GM21423 (cell line): ENCODE measurements at regions not wholly inside any gene's neighbourhood (a gene's known extent, or its start where the extent isn't known, plus 50 kb on each side); places are given as distances from the start of the nearest gene placed in this dataset.
"Not testable (repeated sequence)": the region's sequence is repeated elsewhere in the genome, so short reads cannot be mapped to it uniquely, and the experiment has no call there.

Source experiments
- ATAC-seq: cut with Tn5 transposase; IDR thresholded peaks from one replicate; pipeline ENCODE4 v1.9.1; 2021; ENCODE audit warnings: mild to moderate bottlenecking, moderate library complexity; ENCODE audit not compliant: unreplicated experiment

DNA sequence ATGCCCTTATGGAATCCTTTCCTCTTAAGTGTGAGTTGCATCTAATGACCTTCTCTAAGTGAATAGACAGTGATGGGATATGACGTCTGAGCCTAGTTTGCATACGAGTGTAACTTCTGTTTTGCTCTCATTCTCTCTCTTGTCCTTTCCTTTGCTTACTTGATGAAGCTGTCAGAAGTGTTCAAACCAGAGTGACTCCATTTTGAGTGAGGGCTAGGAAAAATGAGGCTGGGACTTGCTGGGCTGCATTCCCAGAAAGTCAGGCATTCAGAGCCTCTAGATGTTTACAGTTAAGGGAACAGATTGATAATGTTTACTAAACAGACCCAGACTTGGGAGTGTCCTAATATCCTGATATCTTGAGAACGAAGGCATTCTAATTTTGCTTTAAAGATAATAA lies 311.2 kb upstream of the SOX4 start:
- not testable (repeated sequence) for ATAC-seq

DNA sequence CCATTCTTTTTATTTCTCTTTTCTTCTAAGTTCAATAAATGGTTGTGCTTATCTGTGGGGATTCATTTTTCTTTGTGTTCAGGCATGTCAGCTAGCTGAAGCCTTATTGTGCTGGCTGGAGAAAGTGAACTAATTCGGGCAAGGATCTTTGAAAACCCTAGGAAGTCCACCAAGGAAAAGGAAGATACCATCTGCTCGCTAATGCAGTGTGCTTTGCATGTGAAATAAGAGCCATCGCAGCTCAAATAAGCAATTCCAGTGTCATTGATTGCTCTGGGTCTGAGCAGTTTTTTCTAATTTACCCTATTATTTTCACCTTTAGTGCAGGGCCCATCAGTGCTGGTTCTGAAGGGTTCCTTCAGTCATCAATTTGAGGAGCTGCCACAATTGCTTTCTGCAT lies 309.4 kb upstream of the SOX4 start:
- ATAC-seq, result no peak

DNA sequence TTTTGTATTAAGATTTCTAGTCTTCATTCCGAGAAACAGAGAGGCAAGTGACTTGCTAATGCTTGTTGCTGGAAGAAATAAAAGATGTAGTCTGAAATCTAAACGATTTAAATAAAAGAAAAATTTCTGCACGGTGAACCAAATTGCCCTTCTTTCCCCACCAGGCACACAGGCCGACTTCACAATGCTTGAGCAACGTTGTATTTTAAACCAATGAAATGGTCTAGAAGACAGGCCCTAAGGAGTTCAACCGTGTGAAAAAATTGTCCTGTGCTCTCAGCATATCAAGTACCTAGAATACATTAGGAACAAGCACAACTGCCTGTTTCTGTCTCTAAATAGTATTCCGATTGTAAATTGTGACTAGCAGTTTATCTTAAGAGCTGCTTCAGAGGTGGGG lies 308.8 kb upstream of the SOX4 start:
- no peak for ATAC-seq

DNA sequence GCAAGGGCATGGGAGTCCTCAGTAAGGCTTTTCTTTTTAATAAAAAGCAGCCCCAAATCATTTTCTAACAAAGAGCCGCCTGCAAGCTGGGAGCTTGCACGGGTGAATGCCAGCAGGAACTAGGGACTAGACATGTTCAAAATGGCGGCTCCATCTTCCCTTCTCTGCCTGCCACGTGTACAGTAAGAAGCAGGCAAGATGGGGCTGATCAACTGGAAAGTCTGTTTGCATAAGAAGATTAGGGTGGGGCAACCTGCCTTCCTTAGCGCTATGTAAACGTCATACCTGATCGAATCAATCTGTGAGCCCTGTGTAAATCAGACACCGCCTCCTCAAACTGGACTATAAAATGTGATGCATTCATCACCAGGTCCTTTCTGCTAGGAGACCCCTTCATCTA lies 299.4 kb upstream of the SOX4 start:
- no peak for ATAC-seq

DNA sequence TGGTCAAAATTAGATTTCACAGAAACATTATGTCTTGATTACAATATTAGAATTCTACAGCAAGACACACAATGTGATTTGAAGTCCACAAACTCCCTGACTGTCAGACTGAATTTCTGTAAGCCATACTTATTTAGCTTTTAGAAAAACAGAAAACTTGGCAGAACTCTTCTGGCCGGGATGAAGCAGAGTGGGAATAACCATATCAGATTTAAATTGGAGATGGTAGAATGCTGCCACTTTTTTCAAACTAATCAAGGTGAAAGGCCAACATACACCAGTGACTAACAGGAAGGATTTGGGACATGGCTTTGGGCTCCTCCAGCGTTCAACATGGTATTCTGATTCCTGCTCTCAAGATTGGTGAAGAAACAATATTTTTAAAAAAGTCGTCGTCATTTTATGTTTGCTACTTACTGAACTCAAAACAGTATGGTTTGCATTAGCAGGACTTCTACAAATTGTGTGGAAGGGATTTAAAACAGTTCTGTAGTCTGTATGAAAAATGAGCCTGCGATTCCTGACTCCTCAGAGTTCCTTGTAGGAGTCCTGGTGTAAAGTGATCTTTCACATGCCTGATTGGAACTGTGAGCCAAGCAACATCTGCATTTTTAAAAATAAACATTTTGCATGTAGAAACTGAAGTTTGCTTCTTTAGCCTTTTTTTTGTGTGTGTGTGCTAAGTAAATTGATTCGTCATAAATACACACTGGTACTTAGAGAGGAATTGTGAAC lies 297.9 kb upstream of the SOX4 start:
- ATAC-seq, result no peak

DNA sequence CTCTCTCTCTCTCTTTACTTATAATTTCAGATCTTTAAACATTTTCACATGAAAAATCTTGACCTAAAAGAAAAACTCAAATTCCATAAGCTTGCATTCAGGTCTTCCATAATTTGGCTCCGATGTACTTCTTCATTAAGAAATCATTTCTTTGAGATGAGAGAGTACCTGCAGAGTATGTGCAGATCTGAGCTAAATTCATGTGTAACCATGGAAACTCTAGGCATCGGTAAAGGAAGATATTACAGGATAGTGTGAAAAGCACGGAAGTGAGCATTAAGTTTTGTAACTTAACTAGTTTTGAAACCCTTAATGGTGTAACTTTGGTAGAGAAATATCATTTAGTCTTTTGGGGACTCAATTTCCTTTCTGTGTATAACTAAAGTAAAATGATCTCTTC lies 295.9 kb upstream of the SOX4 start:
- no peak for ATAC-seq

DNA sequence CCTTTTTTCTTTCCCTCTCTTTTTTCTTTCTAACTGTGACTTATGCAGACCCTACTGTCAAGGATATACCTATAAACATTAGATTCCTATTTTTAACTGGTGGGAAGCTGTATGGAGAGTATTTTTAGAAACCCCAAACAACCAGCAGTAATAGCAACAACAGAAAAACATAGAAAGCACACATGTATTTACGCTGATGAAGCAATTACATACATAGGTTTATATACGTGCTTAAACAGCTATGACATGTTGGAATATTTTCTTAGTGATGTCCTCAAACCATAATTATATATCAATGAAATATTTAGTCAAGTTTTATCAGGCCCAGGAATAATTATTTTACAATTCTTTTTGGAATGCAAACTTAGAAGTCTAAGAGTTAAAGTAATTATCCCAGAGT lies 294.3 kb upstream of the SOX4 start:
- no peak for ATAC-seq

DNA sequence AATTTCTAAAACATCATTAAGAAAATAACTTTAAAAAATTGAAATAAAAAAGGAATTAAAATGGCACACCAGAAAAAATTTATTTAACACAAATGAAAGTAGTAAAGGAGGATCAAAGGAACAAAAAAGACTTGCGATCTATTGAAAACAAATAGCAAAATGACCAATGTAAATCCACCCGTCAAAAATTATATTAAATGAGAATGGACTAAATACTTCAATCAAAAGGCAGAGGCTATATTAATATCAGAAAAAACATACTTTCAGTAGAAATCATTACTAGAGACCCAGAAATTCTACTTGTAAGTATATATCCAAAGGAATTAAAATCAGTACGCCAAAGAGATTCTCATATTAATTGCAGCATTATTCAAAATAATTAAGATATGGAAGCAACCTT lies 293.1 kb upstream of the SOX4 start:
- no peak for ATAC-seq

DNA sequence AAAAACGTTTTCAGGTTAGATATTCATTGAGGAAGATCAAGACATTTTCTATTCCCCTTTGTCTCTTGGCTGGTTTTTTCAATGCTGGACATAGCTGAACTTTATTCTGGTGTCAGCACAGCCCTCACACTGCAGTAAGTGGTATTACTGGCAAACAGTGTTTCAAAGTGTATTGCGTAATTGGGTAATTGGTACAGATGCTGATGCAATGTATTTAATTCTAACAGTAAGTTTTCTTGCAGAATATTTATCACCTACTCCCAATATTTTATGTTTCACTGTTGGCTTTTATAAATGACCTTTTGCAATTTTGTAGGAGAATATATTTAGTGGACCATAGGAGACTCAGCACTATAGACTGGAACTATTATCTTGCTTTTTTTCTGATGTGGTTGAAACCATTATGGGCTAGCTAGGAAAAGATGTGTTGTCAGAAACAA lies 287.6 kb upstream of the SOX4 start:
- ATAC-seq, result no peak

DNA sequence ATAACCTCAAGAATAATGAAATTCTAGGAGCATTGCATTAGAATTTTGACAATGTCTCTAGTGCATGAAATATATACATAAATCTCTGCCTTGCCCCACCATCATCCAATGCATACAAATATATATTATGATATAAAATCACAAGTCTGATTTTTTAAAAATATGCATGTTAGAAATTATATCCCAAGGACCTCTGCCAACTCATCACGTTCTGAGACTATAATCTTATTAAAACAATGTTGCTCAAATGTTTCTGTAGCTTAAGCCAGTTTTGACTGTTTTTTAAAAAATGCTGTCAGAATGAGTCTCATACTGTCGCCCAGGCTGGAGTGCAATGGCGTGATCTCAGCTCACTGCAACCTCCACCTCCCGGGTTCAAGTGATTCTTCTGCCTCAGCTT lies 287.0 kb upstream of the SOX4 start:
- no peak for ATAC-seq

DNA sequence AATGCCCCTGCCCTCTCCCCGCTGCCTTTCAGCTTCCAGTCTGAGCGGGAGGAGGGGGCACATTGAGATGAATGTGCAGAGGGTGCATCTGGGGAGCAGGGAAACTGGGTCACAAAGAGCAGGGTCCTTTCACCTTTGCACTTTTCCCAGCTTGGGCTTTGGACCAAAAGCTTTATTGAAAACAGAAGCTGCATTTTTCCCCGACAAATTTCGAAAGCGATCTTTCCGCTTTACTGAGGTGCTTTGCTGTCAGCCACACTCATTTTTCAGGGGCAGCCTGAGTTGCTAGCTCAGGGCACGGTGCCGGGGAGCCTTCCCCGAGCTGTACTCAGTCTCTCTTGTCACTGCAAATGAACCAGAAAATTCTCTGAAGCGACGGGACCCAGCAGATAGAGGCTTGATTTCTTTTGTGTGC lies 283.7 kb upstream of the SOX4 start:
- no peak for ATAC-seq

DNA sequence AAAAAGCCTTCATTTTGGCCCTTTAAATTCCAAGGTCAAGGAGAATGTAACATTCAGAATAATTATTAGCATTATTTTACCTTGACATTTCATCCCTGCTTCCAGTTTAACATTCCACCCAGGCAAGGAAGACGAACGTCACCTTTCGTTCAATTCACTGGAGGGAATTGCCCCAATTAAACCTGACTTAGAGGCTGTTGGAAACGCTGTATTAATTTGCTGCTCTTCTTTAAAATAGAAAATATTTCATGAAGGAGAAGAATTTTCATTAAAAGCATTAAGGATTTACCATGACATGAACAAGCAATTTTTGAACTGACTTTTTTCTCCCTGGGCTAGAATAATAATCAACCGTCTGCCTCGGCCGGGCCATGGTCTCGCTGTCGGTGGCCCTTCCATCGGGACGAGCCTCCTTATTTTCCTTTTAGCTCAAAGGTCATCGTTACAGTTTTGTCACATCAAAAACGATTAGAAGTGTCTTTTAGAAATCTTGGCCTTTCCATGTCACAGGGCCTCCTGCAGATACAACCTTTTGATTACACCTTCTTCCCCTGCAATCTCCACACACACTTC lies 282.9 kb upstream of the SOX4 start:
- ATAC-seq, result no peak

DNA sequence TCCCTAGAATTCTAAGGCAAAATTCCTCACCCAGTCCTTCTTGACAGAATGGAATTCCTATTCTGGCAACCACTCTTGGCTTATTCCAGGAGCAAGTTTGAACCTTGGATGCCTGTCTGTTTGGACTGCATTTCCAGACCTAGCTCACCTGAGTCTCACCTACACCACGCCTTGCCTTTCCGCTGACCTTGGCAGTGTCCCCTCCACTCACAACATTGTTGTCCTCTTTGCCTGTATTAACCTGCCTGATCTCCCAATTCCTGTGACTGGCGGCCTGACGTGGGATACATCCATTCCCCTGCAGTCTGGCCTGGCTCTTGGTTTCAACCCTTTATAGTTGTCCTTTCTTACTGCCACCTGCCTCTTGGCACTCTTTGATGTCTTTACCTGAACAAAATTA lies 281.4 kb upstream of the SOX4 start:
- no peak for ATAC-seq

DNA sequence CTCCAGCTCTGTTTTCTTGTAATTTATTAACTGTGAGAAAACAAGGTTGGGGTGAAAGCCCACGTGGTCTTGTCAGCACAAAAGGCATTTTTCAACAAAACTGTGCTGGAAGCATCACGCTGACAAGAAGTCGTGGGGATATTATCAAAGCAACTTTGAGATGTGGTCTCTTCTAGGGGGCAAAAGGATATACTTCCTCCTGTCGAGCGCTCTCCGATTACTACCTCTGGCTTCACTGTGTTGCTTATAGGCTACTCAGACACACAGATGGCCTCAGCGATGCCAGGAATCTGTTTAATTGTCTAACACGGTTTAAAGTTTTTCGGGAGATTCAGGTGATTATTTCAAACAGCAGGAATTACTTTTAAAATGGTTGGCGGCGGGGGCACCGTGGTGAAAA lies 275.9 kb upstream of the SOX4 start:
- no peak for ATAC-seq

DNA sequence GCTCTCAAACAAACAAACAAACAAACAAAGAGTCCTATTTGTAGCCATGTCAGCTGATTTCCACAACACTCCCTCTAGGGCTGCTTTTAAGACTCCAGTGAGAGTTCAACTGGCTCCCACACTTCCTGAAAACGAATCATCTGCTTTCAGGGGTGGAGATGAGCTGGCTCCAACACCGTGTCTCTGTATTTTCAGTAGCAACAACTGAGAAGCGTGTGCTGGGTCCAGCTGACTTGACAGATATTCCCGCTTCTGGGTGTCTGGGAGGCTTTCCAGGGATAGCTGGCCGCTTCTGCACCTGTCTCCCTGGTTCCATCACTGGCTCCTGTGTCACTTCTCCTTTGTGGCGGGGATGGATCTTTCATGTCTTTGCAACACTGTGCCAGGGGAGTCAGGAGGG lies 272.5 kb upstream of the SOX4 start:
- no peak for ATAC-seq

DNA sequence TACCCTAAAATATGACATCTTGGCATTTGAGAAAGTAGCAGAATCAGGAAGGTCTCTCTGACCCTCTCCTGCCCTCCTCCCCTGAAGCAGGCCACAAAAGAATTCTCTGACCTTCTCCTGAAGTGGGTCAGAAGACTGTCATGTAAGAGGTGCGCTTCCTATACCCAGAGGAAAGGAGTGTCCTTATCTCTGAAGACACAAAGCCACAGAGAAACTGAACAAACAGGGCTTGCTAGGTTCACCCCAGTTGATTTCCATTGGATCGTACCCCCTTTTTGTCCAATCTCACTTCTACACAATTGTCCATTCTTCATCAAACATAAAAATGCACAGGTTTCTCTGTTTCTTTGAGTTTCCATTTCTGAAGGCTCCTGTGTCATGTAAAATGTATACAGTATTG lies 272.0 kb upstream of the SOX4 start:
- no peak for ATAC-seq

DNA sequence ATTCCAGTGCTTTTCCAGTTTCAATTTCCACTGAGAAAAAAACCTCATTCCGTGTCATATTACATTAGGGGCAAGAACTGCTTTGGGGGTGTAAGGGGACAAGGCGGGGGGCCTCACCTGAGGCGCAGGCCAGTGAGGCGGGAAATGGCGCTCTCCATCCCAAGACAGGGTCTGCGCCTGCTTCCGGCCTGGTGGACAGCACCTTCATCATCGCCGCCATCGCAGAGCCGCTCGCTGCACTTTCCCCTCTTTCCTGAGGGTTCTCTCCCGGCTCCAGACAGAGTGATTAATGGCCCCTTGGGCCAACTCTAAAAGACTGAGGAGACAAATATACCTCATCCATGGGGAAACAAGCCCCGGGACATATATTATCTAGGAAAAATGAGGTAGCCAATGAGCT lies 270.0 kb upstream of the SOX4 start:
- no peak for ATAC-seq

DNA sequence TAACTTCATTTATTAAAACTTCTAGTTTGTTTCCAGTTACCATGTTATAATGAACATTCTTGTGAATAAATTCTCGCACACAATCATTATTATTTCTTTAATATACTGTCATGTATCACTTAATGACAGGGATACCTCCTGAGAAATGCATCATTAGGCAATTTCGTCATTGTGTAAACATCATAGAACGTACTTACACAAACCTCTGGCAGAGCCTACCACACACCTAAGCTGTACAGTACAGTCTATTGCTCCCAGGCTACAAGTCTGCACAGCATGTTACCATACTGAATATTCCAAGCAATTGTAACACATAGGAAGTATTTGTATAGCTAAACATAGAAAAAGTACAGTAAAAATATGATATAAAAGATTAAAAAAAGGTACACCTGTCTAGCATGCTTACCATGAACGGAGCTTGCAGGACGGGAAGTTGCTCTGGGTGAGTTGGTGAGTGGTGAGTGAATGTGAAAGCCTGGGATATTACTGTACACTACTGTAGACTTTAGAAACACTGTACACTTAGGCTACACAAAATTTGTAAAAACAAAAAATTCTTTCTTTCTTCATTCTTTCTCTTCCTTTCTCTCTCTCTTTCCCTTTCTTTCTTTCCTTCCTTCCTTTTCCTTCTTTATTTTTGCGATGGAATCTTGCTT lies 268.2 kb upstream of the SOX4 start:
- no peak for ATAC-seq

DNA sequence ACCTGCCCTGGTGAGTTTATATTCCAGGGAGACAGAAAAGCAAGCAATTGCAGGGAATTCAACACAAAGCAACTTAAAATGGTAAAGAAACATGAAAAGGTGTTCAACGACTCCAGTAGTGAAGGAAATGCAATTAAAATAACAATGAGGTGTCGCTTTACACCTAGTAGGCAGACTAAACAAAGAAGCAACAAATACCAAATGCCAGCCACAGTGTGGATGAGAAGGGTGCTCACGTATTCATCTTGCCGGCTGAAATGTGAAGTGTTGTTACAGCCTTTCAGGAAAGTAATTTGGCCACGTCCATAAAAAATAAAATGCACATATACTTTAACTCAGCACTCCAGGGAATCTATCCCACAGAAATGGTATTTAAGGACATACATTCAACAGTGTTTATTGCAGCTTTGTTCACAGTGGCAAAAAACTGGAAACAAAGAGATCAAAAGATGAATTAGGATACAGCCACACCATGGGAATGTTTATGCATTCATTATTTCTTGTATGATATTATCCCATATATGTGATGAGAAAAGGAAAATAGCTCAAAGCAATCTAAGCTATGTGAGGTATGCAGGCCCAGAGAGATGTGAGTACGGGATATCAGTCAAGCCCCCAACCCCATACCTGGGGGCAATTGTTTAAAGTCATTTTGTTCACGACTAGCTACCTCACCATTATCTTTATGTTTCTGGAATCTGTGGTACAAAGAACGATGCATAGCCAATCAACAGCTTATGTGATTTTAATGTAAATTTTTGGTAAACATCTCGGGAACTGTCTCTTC lies 266.0 kb upstream of the SOX4 start:
- no peak for ATAC-seq

DNA sequence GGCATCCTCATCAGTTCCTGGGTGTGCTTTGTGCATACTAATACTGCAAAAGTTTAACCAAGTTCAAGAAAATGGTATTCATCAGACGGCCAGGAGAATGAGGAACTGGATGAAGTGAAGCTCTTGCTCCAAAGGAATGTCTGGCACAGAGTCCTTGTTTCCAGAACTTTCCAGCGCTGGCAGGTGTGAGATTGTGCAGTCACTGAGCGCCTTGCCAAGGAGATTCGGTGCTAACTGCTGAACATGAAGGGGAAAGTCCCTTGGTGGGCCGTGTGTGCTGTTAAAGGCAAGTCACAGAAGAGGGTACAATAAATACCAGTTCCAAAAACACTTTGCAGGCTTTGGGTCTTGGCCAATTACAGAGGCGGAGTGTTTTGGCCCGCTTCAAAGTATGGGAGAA lies 262.3 kb upstream of the SOX4 start:
- no peak for ATAC-seq

DNA sequence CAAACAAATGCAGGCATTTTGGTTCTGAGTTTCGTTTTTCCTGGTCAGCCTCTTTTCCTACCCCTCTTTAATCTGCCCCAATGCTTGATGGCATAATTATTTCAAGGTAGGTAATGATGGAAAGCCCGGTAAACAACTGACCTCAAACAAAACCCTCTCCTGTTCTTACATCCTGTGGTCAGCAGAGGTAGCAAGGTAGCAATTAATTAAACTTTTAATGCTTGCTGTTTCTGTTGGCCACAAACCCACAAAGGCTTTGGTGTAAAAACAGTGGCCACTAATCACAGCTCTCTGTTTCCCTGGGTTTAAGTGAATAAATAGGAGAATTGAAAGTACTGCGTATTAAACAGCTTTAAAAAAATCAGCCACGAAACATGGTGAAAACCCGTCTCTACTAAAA lies 261.5 kb upstream of the SOX4 start:
- ATAC-seq, result no peak

DNA sequence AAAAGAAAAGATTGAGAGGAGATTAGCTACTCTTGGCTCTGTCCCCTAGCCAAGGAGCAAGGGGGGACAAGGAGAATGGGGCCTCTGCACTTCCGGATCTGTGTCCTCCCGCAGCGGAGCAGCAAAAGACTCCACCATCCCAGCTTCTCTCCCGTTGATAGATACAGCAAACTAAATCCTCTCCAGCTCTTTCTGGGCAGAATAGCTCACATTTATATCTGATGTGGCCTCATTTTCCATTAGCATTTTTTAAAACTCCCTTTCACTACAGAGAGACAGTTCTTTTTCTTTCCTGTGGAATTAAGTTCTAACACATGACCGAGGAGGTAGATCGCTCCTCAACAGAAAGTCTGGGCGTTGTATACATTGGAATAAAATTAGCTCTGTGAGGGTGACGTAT lies 260.9 kb upstream of the SOX4 start:
- ATAC-seq, result no peak
